ENCODE measurements at regions not wholly inside any gene's neighbourhood (a gene's known extent, or its start where the extent isn't known, plus 50 kb on each side); places are given as distances from the start of the nearest gene placed in this dataset.

DNA sequence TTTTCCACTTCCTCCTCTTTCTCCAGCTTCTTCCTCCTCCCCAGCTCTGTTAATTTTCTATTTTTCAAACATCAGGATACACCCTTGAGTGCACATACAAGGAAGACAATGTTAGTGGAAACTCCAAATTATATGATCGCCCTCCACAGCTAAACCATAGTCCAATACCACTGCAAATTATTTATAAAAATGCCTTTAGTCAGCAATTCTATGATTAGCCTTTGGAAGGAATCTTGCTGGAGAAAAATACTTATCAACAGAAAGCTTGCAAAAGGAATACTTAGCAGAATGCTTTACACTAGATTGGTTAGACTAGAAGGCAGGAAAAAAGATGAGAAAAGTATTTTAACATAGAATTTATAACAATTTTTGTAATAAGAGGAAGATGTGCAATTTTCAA is 178.9 kb downstream of the FAM124B start:
- Histone ChIP-seq H4K20me1 (ENCODE audit: control insufficient read depth, insufficient read depth, insufficient read length) (no peaks in the 10 kb centered on the region), H3K79me1 (ENCODE audit: insufficient read depth, low read depth, low read length, poor library complexity, severe bottlenecking) (no peaks in the 10 kb centered on the region), H4K8ac (replicated peaks; ENCODE audit: insufficient read length, low read depth, low read length) (no peak overlapping the region), H3K9ac (ENCODE audit: extremely low read depth, insufficient read length, low read length) (no peak overlapping the region), H3K27me3 (ENCODE audit: insufficient read depth, low read length) (no peaks in the 10 kb centered on the region), H2AFZ (ENCODE audit: low read length) (peak overlapping the region; percentile 36), H4K91ac (ENCODE audit: insufficient read length, low read depth, low read length) (no peak overlapping the region), H3K4me2 (ENCODE audit: insufficient read depth, insufficient read length, low read length) (no peak overlapping the region), H4K5ac (ENCODE audit: insufficient read length, low read depth, low read length) (no peak overlapping the region), H3K9me3 (ENCODE audit: control insufficient read depth, low read depth, low read length) (no peaks in the 10 kb centered on the region), H2BK20ac (ENCODE audit: low read depth, low read length, poor library complexity, severe bottlenecking) (no peak overlapping the region), H2BK120ac (ENCODE audit: low read depth, low read length, poor library complexity, severe bottlenecking) (no peak overlapping the region), H3K23me2 (ENCODE audit: insufficient read length, low read depth, low read length, poor library complexity, severe bottlenecking) (no peaks in the 10 kb centered on the region), H3K79me2 (ENCODE audit: insufficient read depth, low read length) (no peaks in the 10 kb centered on the region), H3K56ac (ENCODE audit: insufficient read length, low read depth, low read length) (no peak overlapping the region), H3T11ph (ENCODE audit: low read length) (no peak overlapping the region), H2BK12ac (ENCODE audit: insufficient read length, low read depth, low read length) (no peak overlapping the region), H3K4me1 (ENCODE audit: insufficient read depth, low read length) (no peaks in the 10 kb centered on the region; the same call in 1 of the 2 replicates), H2AK5ac (ENCODE audit: insufficient read length, low read length) (no peak overlapping the region), H3K18ac (ENCODE audit: insufficient read length, low read depth, low read length) (no peak overlapping the region), H3K4ac (ENCODE audit: low read depth, low read length) (no peak overlapping the region), H2BK15ac (ENCODE audit: low read depth, low read length) (no peak overlapping the region), H3K23ac (ENCODE audit: insufficient read length, low read depth, low read length) (no peak overlapping the region), H2BK5ac (ENCODE audit: insufficient read length, low read length) (no peak overlapping the region), H3K27ac (ENCODE audit: insufficient read length, low read depth, low read length) (no peak overlapping the region), H3K14ac (ENCODE audit: insufficient read depth, low read length) (no peak overlapping the region)
- H3K4me1 Mint-ChIP-seq: peaks cover 35 to 38% of the 10 kb centered on the region in 2 experiments
- peaks cover 3 to 8% of the 10 kb centered on the region in 2 experiments; a peak in 3 of 5 replicates for H3K9me3 Mint-ChIP-seq
- no peak overlapping the region for H3K27ac Mint-ChIP-seq
- TF ChIP-seq, protein P1, sequence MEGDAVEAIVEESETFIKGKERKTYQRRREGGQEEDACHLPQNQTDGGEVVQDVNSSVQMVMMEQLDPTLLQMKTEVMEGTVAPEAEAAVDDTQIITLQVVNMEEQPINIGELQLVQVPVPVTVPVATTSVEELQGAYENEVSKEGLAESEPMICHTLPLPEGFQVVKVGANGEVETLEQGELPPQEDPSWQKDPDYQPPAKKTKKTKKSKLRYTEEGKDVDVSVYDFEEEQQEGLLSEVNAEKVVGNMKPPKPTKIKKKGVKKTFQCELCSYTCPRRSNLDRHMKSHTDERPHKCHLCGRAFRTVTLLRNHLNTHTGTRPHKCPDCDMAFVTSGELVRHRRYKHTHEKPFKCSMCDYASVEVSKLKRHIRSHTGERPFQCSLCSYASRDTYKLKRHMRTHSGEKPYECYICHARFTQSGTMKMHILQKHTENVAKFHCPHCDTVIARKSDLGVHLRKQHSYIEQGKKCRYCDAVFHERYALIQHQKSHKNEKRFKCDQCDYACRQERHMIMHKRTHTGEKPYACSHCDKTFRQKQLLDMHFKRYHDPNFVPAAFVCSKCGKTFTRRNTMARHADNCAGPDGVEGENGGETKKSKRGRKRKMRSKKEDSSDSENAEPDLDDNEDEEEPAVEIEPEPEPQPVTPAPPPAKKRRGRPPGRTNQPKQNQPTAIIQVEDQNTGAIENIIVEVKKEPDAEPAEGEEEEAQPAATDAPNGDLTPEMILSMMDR (conservative IDR thresholded peaks at IDR 0.05): no peak
- peaks cover 0 to 10% (median 0%) of the 10 kb centered on the region in 3 experiments; a peak in 4 of 7 replicates for H3K36me3 Mint-ChIP-seq (ENCODE audit: insufficient read depth in 1 of 3, low read depth in 3 of 3)
- H3K27me3 Mint-ChIP-seq (ENCODE audit: low read depth): peaks cover 5% of the 10 kb centered on the region
- no peak overlapping the region for H3K4me3 Mint-ChIP-seq
- no peak for DNase-seq
- WGBS (ENCODE audit: extremely low coverage, insufficient read length, low lambda C conversion rate): no CpG with 5 or more reads among the region's 1 CpG

All from H9 (cell line).